ENCODE measurements at regions not wholly inside any gene's neighbourhood (a gene's known extent, or its start where the extent isn't known, plus 50 kb on each side); places are given as distances from the start of the nearest gene placed in this dataset.
"Not testable (repeated sequence)": the region's sequence is repeated elsewhere in the genome, so short reads cannot be mapped to it uniquely, and the experiment has no call there.

- H3K9me3 Mint-ChIP-seq, result no peaks in the 10 kb centered on the region
- H3K27me3 Mint-ChIP-seq (ENCODE audit: low read depth), result no peaks in the 10 kb centered on the region
- no peak overlapping the region for H3K4me3 Mint-ChIP-seq
- no peaks in the 10 kb centered on the region for H3K4me1 Mint-ChIP-seq (ENCODE audit: low read depth)
- DNase-seq (ENCODE audit: low spot score), result no peak
- H3K36me3 Mint-ChIP-seq (ENCODE audit: low read depth), result no peaks in the 10 kb centered on the region
- no peak overlapping the region for H3K27ac Mint-ChIP-seq
Measured at GRCh38 chr4:44978020-44978419, 251.7 kb upstream of the GNPDA2 start.

- H3K4me1 Mint-ChIP-seq (ENCODE audit: low read depth), result no peaks in the 10 kb centered on the region
- H3K9me3 Mint-ChIP-seq, result peaks cover 29% of the 10 kb centered on the region
- no peak for DNase-seq (ENCODE audit: low spot score)
- H3K36me3 Mint-ChIP-seq (ENCODE audit: low read depth), result no peaks in the 10 kb centered on the region
- no peak overlapping the region for H3K27ac Mint-ChIP-seq
- H3K27me3 Mint-ChIP-seq (ENCODE audit: low read depth), result no peaks in the 10 kb centered on the region
- H3K4me3 Mint-ChIP-seq, result no peak overlapping the region
Measured at GRCh38 chr4:44965435-44966095, 239.2 kb upstream of the GNPDA2 start.

GRCh38 chr4:44964086-44964485 is 237.7 kb upstream of the GNPDA2 start:
- H3K27me3 Mint-ChIP-seq (ENCODE audit: low read depth); H3K4me1 Mint-ChIP-seq (ENCODE audit: low read depth); DNase-seq (ENCODE audit: low spot score); H3K27ac Mint-ChIP-seq; H3K4me3 Mint-ChIP-seq; H3K36me3 Mint-ChIP-seq (ENCODE audit: low read depth): not testable (repeated sequence)
- H3K9me3 Mint-ChIP-seq, result peaks cover 32% of the 10 kb centered on the region

- no peaks in the 10 kb centered on the region for H3K36me3 Mint-ChIP-seq (ENCODE audit: low read depth)
- no peak overlapping the region for H3K4me3 Mint-ChIP-seq
- H3K9me3 Mint-ChIP-seq, result peaks cover 43% of the 10 kb centered on the region
- H3K27ac Mint-ChIP-seq, result no peak overlapping the region
- no peaks in the 10 kb centered on the region for H3K4me1 Mint-ChIP-seq (ENCODE audit: low read depth)
- no peaks in the 10 kb centered on the region for H3K27me3 Mint-ChIP-seq (ENCODE audit: low read depth)
- no peak for DNase-seq (ENCODE audit: low spot score)
Measured at GRCh38 chr4:44961001-44961755, 234.8 kb upstream of the GNPDA2 start.

GRCh38 chr4:44931720-44932119 is 205.4 kb upstream of the GNPDA2 start:
- no peaks in the 10 kb centered on the region for H3K36me3 Mint-ChIP-seq (ENCODE audit: low read depth)
- no peaks in the 10 kb centered on the region for H3K9me3 Mint-ChIP-seq
- no peaks in the 10 kb centered on the region for H3K27me3 Mint-ChIP-seq (ENCODE audit: low read depth)
- no peak overlapping the region for H3K27ac Mint-ChIP-seq
- H3K4me3 Mint-ChIP-seq, result no peak overlapping the region
- no peaks in the 10 kb centered on the region for H3K4me1 Mint-ChIP-seq (ENCODE audit: low read depth)
- no peak for DNase-seq (ENCODE audit: low spot score)

- no peak overlapping the region for H3K4me3 Mint-ChIP-seq
- H3K4me1 Mint-ChIP-seq (ENCODE audit: low read depth), result no peaks in the 10 kb centered on the region
- H3K27me3 Mint-ChIP-seq (ENCODE audit: low read depth), result no peaks in the 10 kb centered on the region
- DNase-seq (ENCODE audit: low spot score), result no peak
- no peak overlapping the region for H3K27ac Mint-ChIP-seq
- no peaks in the 10 kb centered on the region for H3K9me3 Mint-ChIP-seq
- H3K36me3 Mint-ChIP-seq (ENCODE audit: low read depth), result no peaks in the 10 kb centered on the region
Measured at GRCh38 chr4:44928785-44929184, 202.4 kb upstream of the GNPDA2 start.

GRCh38 chr4:44927399-44928380 is 201.3 kb upstream of the GNPDA2 start:
- Mint-ChIP-seq H3K27ac (no peak overlapping the region), H3K27me3 (ENCODE audit: low read depth) (no peaks in the 10 kb centered on the region), H3K4me3 (no peak overlapping the region), H3K4me1 (ENCODE audit: low read depth) (no peaks in the 10 kb centered on the region), H3K36me3 (ENCODE audit: low read depth) (no peaks in the 10 kb centered on the region), H3K9me3 (no peaks in the 10 kb centered on the region)
- no peak for DNase-seq (ENCODE audit: low spot score)

GRCh38 chr4:44916411-44916810 is 190.1 kb upstream of the GNPDA2 start:
- Mint-ChIP-seq H3K36me3 (ENCODE audit: low read depth) (no peaks in the 10 kb centered on the region), H3K27ac (no peak overlapping the region), H3K27me3 (ENCODE audit: low read depth) (no peaks in the 10 kb centered on the region), H3K9me3 (no peaks in the 10 kb centered on the region), H3K4me3 (peak overlapping the region; percentile 11), H3K4me1 (ENCODE audit: low read depth) (no peaks in the 10 kb centered on the region)
- DNase-seq (ENCODE audit: low spot score), result no peak

GRCh38 chr4:44914748-44915147 is 188.4 kb upstream of the GNPDA2 start:
- H3K4me1 Mint-ChIP-seq (ENCODE audit: low read depth), result no peaks in the 10 kb centered on the region
- H3K4me3 Mint-ChIP-seq, result no peak overlapping the region
- no peaks in the 10 kb centered on the region for H3K9me3 Mint-ChIP-seq
- no peaks in the 10 kb centered on the region for H3K36me3 Mint-ChIP-seq (ENCODE audit: low read depth)
- no peak overlapping the region for H3K27ac Mint-ChIP-seq
- DNase-seq (ENCODE audit: low spot score), result no peak
- no peaks in the 10 kb centered on the region for H3K27me3 Mint-ChIP-seq (ENCODE audit: low read depth)

- Mint-ChIP-seq H3K27me3 (ENCODE audit: low read depth) (no peaks in the 10 kb centered on the region), H3K9me3 (no peaks in the 10 kb centered on the region), H3K27ac (no peak overlapping the region), H3K4me1 (ENCODE audit: low read depth) (no peaks in the 10 kb centered on the region), H3K4me3 (no peak overlapping the region), H3K36me3 (ENCODE audit: low read depth) (no peaks in the 10 kb centered on the region)
- DNase-seq (ENCODE audit: low spot score), result no peak
Measured at GRCh38 chr4:44914223-44914622, 187.9 kb upstream of the GNPDA2 start.

- no peak overlapping the region for H3K4me3 Mint-ChIP-seq
- H3K27ac Mint-ChIP-seq, result no peak overlapping the region
- no peaks in the 10 kb centered on the region for H3K9me3 Mint-ChIP-seq
- DNase-seq (ENCODE audit: low spot score), result no peak
- no peaks in the 10 kb centered on the region for H3K36me3 Mint-ChIP-seq (ENCODE audit: low read depth)
- no peaks in the 10 kb centered on the region for H3K27me3 Mint-ChIP-seq (ENCODE audit: low read depth)
- no peaks in the 10 kb centered on the region for H3K4me1 Mint-ChIP-seq (ENCODE audit: low read depth)
Measured at GRCh38 chr4:44912980-44913379, 186.6 kb upstream of the GNPDA2 start.

GRCh38 chr4:44908565-44908964 is 182.2 kb upstream of the GNPDA2 start:
- no peaks in the 10 kb centered on the region for H3K4me1 Mint-ChIP-seq (ENCODE audit: low read depth)
- no peak overlapping the region for H3K27ac Mint-ChIP-seq
- no peaks in the 10 kb centered on the region for H3K9me3 Mint-ChIP-seq
- no peaks in the 10 kb centered on the region for H3K36me3 Mint-ChIP-seq (ENCODE audit: low read depth)
- H3K4me3 Mint-ChIP-seq, result no peak overlapping the region
- DNase-seq (ENCODE audit: low spot score), result no peak
- H3K27me3 Mint-ChIP-seq (ENCODE audit: low read depth), result no peaks in the 10 kb centered on the region

GRCh38 chr4:44872246-44872645 is 145.9 kb upstream of the GNPDA2 start:
- no peak for DNase-seq (ENCODE audit: low spot score)
- no peaks in the 10 kb centered on the region for H3K4me1 Mint-ChIP-seq (ENCODE audit: low read depth)
- H3K36me3 Mint-ChIP-seq (ENCODE audit: low read depth), result no peaks in the 10 kb centered on the region
- no peaks in the 10 kb centered on the region for H3K27me3 Mint-ChIP-seq (ENCODE audit: low read depth)
- H3K9me3 Mint-ChIP-seq, result no peaks in the 10 kb centered on the region
- no peak overlapping the region for H3K4me3 Mint-ChIP-seq
- H3K27ac Mint-ChIP-seq, result no peak overlapping the region

- Mint-ChIP-seq H3K4me3 (no peak overlapping the region), H3K36me3 (ENCODE audit: low read depth) (no peaks in the 10 kb centered on the region), H3K4me1 (ENCODE audit: low read depth) (no peaks in the 10 kb centered on the region), H3K9me3 (no peaks in the 10 kb centered on the region), H3K27ac (no peak overlapping the region), H3K27me3 (ENCODE audit: low read depth) (no peaks in the 10 kb centered on the region)
- no peak for DNase-seq (ENCODE audit: low spot score)
Measured at GRCh38 chr4:44871133-44871532, 144.8 kb upstream of the GNPDA2 start.

All from T-helper 2 cell treated with Interferon-gamma antibody and Interleukin-4, amounts not matched to agents 5 μg/mL and 100 μg/mL, for 36 hours (primary cell).